ENCODE measurements at regions not wholly inside any gene's neighbourhood (a gene's known extent, or its start where the extent isn't known, plus 50 kb on each side); places are given as distances from the start of the nearest gene placed in this dataset. TPM values are rescaled to one million over a fixed set of nuclear protein-coding genes. Genes with fewer than 3 reads are reported as not detected.

GRCh38 chr11:19301361-19301760 lies 60.6 kb upstream of the E2F8 start:
- Mint-ChIP-seq H3K27me3 (ENCODE audit: low read depth) (peaks cover 10% of the 10 kb centered on the region), H3K9me3 (peaks cover 2% of the 10 kb centered on the region), H3K4me1 (peaks cover 10% of the 10 kb centered on the region), H3K27ac (ENCODE audit: unreplicated experiment) (no peak overlapping the region), H3K4me3 (no peak overlapping the region), H3K36me3 (ENCODE audit: low read depth) (no peaks in the 10 kb centered on the region)
- DNase-seq (ENCODE audit: low read depth, low spot score), result no peak
- TF ChIP-seq, protein P1, sequence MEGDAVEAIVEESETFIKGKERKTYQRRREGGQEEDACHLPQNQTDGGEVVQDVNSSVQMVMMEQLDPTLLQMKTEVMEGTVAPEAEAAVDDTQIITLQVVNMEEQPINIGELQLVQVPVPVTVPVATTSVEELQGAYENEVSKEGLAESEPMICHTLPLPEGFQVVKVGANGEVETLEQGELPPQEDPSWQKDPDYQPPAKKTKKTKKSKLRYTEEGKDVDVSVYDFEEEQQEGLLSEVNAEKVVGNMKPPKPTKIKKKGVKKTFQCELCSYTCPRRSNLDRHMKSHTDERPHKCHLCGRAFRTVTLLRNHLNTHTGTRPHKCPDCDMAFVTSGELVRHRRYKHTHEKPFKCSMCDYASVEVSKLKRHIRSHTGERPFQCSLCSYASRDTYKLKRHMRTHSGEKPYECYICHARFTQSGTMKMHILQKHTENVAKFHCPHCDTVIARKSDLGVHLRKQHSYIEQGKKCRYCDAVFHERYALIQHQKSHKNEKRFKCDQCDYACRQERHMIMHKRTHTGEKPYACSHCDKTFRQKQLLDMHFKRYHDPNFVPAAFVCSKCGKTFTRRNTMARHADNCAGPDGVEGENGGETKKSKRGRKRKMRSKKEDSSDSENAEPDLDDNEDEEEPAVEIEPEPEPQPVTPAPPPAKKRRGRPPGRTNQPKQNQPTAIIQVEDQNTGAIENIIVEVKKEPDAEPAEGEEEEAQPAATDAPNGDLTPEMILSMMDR (conservative IDR thresholded peaks at IDR 0.05), result no peak

GRCh38 chr11:19294444-19294843 lies 53.7 kb upstream of the E2F8 start:
- DNase-seq (ENCODE audit: low read depth, low spot score), result no peak
- Mint-ChIP-seq H3K27me3 (ENCODE audit: low read depth) (peaks cover 8% of the 10 kb centered on the region), H3K27ac (ENCODE audit: unreplicated experiment) (peak overlapping the region; percentile 63), H3K4me1 (peaks cover 14% of the 10 kb centered on the region), H3K36me3 (ENCODE audit: low read depth) (no peaks in the 10 kb centered on the region), H3K9me3 (no peaks in the 10 kb centered on the region), H3K4me3 (no peak overlapping the region)
- TF ChIP-seq, protein P1 (conservative IDR thresholded peaks at IDR 0.05), result no peak

- no peak for DNase-seq (ENCODE audit: low read depth, low spot score)
- H3K4me1 Mint-ChIP-seq, result peaks cover under 1% of the 10 kb centered on the region
- H3K36me3 Mint-ChIP-seq (ENCODE audit: low read depth), result no peaks in the 10 kb centered on the region
- H3K9me3 Mint-ChIP-seq, result no peaks in the 10 kb centered on the region
- no peak overlapping the region for H3K27ac Mint-ChIP-seq (ENCODE audit: unreplicated experiment)
- no peak overlapping the region for H3K4me3 Mint-ChIP-seq
- TF ChIP-seq, protein P1 (conservative IDR thresholded peaks at IDR 0.05), result no peak
- peaks cover 6% of the 10 kb centered on the region for H3K27me3 Mint-ChIP-seq (ENCODE audit: low read depth)
Measured at GRCh38 chr11:19291064-19291463, 50.3 kb upstream of the E2F8 start.

Small RNAs in the stretch of these regions (microRNA-seq; reads per million reads assigned to microRNA genes)
- not detected for gene MIR4486
